ENCODE measurements at regions not wholly inside any gene's neighbourhood (a gene's known extent, or its start where the extent isn't known, plus 50 kb on each side); places are given as distances from the start of the nearest gene placed in this dataset.

- DNase-seq (ENCODE audit: low spot score), result no peak
Measured at GRCh38 chr7:26487780-26488515, 196.3 kb downstream of the SNX10 start.

- no peak for DNase-seq (ENCODE audit: low spot score)
Measured at GRCh38 chr7:26489391-26489790, 197.7 kb downstream of the SNX10 start.

GRCh38 chr7:26489906-26490639 lies 198.4 kb downstream of the SNX10 start:
- no peak for DNase-seq (ENCODE audit: low spot score)

GRCh38 chr7:26490640-26491624 lies 199.3 kb downstream of the SNX10 start:
- DNase-seq (ENCODE audit: low spot score), result no peak

- no peak for DNase-seq (ENCODE audit: low spot score)
Measured at GRCh38 chr7:26492816-26493215, 201.2 kb downstream of the SNX10 start.

- DNase-seq (ENCODE audit: low spot score), result no peak
Measured at GRCh38 chr7:26493737-26494428, 202.2 kb downstream of the SNX10 start.

- DNase-seq (ENCODE audit: low spot score), result no peak
Measured at GRCh38 chr7:26495569-26495968, 203.9 kb downstream of the SNX10 start.

- no peak for DNase-seq (ENCODE audit: low spot score)
Measured at GRCh38 chr7:26497801-26498596, 206.3 kb downstream of the SNX10 start.

- no peak for DNase-seq (ENCODE audit: low spot score)
Measured at GRCh38 chr7:26499315-26499897, 207.7 kb downstream of the SNX10 start.

GRCh38 chr7:26500749-26501352 lies 209.2 kb downstream of the SNX10 start:
- peak; percentile 45 for DNase-seq (ENCODE audit: low spot score)

- DNase-seq (ENCODE audit: low spot score), result no peak
Measured at GRCh38 chr7:26504411-26505120, 212.9 kb downstream of the SNX10 start.

GRCh38 chr7:26506196-26506595 lies 214.5 kb downstream of the SNX10 start:
- DNase-seq (ENCODE audit: low spot score), result no peak

GRCh38 chr7:26507108-26507987 lies 215.7 kb downstream of the SNX10 start:
- no peak for DNase-seq (ENCODE audit: low spot score)

- DNase-seq (ENCODE audit: low spot score), result no peak
Measured at GRCh38 chr7:26508481-26508880, 216.8 kb downstream of the SNX10 start.

- DNase-seq (ENCODE audit: low spot score), result no peak
Measured at GRCh38 chr7:26508917-26509316, 217.3 kb downstream of the SNX10 start.

GRCh38 chr7:26510231-26510957 lies 218.7 kb downstream of the SNX10 start:
- no peak for DNase-seq (ENCODE audit: low spot score)

- no peak for DNase-seq (ENCODE audit: low spot score)
Measured at GRCh38 chr7:26511866-26512265, 220.2 kb downstream of the SNX10 start.

- no peak for DNase-seq (ENCODE audit: low spot score)
Measured at GRCh38 chr7:26512737-26513136, 221.1 kb downstream of the SNX10 start.
